ENCODE measurements at regions not wholly inside any gene's neighbourhood (a gene's known extent, or its start where the extent isn't known, plus 50 kb on each side); places are given as distances from the start of the nearest gene placed in this dataset.
"Not testable (repeated sequence)": the region's sequence is repeated elsewhere in the genome, so short reads cannot be mapped to it uniquely, and the experiment has no call there.

DNA sequence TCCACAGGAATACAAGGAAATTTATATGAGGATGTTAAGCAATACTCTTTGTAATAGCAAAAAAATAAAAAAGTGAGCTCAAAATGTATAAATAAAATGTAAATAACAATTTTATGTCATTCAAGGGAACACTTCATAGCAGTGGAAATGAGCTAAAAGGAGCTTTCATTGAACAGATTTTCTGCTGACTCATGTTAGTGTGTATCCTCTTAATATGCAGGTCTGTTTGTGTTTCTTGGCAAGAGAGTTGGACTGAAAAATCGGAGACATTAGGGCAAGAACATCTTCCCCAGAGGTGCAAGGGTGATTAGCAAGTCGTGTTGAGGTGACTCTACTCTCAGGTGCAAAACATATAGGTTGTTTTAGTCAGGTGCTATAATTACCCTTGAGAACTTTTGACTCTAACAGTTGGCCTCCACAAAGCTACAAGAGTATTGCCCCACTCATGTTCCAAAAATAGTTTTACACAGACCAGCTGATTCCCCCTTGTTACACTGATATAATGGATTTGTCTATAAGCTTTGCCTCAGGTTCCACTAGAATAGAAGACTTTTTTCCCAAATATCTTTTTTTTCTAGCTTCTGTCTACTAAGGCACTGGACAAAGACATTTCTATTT lies 702.9 kb downstream of the TENT5A start:
- no peak overlapping the region for H3K4me3 ChIP-seq (ENCODE audit: low read depth, low read length)
- peak; percentile 34 for DNase-seq (ENCODE audit: low read depth, low spot score)
- in situ Hi-C loops (cut with HindIII; ENCODE audit: low sequenced_read_pairs) = no loop called here
- TF ChIP-seq, protein P1, sequence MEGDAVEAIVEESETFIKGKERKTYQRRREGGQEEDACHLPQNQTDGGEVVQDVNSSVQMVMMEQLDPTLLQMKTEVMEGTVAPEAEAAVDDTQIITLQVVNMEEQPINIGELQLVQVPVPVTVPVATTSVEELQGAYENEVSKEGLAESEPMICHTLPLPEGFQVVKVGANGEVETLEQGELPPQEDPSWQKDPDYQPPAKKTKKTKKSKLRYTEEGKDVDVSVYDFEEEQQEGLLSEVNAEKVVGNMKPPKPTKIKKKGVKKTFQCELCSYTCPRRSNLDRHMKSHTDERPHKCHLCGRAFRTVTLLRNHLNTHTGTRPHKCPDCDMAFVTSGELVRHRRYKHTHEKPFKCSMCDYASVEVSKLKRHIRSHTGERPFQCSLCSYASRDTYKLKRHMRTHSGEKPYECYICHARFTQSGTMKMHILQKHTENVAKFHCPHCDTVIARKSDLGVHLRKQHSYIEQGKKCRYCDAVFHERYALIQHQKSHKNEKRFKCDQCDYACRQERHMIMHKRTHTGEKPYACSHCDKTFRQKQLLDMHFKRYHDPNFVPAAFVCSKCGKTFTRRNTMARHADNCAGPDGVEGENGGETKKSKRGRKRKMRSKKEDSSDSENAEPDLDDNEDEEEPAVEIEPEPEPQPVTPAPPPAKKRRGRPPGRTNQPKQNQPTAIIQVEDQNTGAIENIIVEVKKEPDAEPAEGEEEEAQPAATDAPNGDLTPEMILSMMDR (IDR thresholded peaks at IDR 0.05; ENCODE audit: low read depth, low read length) = no peak

DNA sequence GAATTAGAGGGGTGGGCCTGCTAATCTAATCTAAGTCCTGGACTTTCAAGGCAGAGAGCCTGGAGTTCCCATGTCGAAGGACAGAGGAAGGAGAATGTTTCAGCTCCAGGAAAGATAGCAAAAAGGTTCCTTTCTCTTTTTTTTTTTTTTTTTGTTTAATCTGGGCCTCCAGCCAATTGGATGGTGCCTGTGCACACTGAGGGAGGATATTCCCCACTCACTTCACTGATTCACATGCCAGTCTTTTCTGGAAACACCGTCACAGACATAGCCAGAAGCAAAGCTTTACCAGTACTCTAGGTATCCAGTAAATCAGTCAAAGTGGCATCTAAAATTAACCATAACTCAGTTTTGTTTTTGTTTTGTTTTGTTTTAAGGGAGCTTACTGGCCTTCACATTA lies 721.1 kb downstream of the TENT5A start:
- TF ChIP-seq, protein P1 (IDR thresholded peaks at IDR 0.05; ENCODE audit: low read depth, low read length) = no peak
- no peak for DNase-seq (ENCODE audit: low read depth, low spot score)
- H3K4me3 ChIP-seq (ENCODE audit: low read depth, low read length) = no peak overlapping the region
- in situ Hi-C loops (cut with HindIII; ENCODE audit: low sequenced_read_pairs) = no loop called here

DNA sequence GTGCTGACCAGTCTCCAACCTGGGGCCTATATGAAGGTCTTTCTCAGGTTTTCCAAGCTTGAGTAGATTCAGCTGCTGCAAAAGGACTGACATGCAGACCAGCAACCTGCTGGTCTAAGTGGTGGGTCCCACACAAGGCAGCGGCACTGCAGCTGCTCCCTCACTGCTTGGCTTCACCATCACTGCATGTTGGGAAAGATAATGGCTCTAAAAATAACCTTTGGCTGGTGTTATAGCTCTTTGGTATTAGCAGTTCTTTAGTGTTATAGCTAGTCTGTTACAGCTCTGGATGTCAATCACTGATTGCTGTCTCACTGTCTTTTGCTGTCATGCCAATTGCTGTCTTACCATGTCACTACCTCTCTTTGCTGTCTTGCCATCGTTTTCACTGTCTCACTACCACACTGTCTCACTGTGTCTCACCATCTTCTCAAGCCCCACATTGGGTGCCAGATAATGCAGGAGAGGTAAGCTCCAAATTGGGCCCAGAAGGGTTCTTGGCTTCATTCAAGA lies 726.4 kb downstream of the TENT5A start:
- in situ Hi-C loops (cut with HindIII; ENCODE audit: low sequenced_read_pairs) = no loop called here
- no peak for DNase-seq (ENCODE audit: low read depth, low spot score)
- H3K4me3 ChIP-seq (ENCODE audit: low read depth, low read length) = no peak overlapping the region
- TF ChIP-seq, protein P1 (IDR thresholded peaks at IDR 0.05; ENCODE audit: low read depth, low read length) = no peak

DNA sequence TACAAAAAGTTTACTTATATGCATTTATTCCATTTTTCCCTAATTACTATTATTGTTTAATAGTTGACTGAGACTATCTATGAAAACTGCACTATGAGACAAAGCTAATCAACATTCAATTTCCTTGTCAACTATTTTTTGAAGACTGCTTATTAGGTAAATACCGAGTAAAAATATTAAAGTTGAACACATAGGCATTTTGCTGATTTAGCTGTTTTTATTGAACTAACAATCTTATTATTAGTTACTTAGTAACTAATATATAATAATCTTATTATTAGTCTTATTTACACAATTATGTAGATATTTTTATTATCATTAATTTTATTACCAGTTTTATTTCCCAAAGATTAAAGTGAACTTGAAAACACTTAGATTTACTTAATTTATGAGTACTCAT lies 728.8 kb downstream of the TENT5A start:
- TF ChIP-seq, protein P1 (IDR thresholded peaks at IDR 0.05; ENCODE audit: low read depth, low read length) = no peak
- no peak overlapping the region for H3K4me3 ChIP-seq (ENCODE audit: low read depth, low read length)
- no peak for DNase-seq (ENCODE audit: low read depth, low spot score)
- in situ Hi-C loops (cut with HindIII; ENCODE audit: low sequenced_read_pairs) = no loop called here

DNA sequence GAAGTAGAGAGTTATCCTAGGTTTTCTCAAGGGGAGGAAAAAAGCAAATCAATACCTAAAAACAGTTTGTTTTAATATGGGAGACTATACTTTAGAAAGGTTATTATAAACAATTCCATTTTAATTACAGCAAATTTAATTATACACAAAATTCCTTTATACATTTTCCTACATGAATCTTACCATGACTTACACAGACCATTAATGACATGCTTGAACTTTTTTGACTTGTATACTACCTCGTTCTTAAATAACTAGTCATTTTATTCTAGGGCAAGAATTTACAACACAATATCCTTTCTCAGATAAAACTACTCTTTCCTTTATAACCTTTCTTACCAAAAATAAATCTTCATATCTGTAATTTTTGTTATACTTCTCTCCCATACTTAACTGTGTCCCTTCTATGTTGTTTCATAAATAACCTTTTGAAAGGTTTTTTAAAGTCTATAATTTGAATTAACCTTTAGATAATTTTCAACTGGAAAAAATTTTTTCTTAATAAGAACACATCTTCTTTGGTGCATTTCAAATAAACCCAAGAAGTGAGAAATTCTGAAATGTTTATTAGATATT lies 729.4 kb downstream of the TENT5A start:
- no peak overlapping the region for H3K4me3 ChIP-seq (ENCODE audit: low read depth, low read length)
- DNase-seq (ENCODE audit: low read depth, low spot score) = peak; percentile 31
- TF ChIP-seq, protein P1 (IDR thresholded peaks at IDR 0.05; ENCODE audit: low read depth, low read length) = no peak
- in situ Hi-C loops (cut with HindIII; ENCODE audit: low sequenced_read_pairs) = no loop called here

DNA sequence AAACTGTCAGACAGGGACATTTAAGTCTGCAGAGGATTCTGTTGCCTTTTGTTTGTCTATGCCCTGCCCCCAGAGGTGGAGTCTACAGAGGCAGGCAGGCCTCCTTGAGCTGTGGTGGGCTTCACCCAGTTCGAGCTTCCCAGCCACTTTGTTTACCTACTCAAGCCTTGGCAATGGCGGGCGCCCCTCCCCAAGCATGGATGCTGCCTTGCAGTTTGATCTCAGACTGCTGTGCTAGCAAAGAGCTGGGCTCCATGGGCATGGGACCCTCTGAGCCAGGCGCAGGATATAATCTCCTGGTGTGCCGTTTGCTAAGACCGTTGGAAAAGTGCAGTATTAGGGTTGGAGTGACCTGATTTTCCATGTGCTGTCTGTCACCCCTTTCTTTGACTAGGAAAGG lies 734.9 kb downstream of the TENT5A start:
- in situ Hi-C loops (cut with HindIII; ENCODE audit: low sequenced_read_pairs); H3K4me3 ChIP-seq (ENCODE audit: low read depth, low read length); DNase-seq (ENCODE audit: low read depth, low spot score): not testable (repeated sequence)

DNA sequence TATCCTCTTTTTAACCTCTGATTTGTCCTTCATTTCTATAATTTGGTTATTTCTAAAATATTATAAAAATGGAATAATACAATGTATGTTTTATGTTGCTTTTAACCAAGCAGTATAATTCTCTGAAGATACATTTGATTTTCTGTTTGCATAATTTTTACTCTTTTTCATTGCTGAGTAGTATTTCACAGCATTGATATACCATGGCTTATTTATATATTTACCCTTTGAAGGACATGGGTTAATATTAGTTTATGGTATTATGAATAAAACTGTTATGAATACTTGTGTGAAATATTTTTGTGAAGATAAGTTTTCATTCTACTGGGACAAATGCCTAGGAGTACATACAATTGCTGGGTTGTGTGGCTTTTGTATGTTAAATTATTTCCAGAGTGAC lies 748.6 kb downstream of the TENT5A start:
- DNase-seq (ENCODE audit: low read depth, low spot score) = no peak
- in situ Hi-C loops (cut with HindIII; ENCODE audit: low sequenced_read_pairs) = no loop called here
- TF ChIP-seq, protein P1 (IDR thresholded peaks at IDR 0.05; ENCODE audit: low read depth, low read length) = no peak
- no peak overlapping the region for H3K4me3 ChIP-seq (ENCODE audit: low read depth, low read length)
